ENCODE measurements at regions not wholly inside any gene's neighbourhood (a gene's known extent, or its start where the extent isn't known, plus 50 kb on each side); places are given as distances from the start of the nearest gene placed in this dataset.
"Not testable (repeated sequence)": the region's sequence is repeated elsewhere in the genome, so short reads cannot be mapped to it uniquely, and the experiment has no call there.

DNA sequence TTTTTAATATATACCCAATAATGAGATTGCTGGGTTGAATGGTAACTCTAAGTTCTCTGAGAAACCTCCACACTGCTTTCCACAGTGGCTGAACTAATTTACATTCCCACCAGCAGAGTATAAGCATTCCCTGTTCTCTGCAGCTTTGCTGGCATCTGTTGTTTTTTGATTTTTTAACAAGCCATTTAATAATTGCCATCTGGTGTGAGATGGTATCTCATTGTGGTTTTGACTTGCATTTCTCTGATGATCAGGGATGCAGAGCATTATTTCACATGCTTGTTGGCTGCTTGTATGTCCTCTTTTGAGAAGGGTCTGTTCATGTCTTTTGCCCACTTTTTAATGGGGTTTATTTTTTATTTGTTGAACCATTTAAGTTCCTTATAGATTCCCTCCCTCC, 75.0 kb upstream of the EPHB3 start:
- Mint-ChIP-seq H3K4me1 (no peaks in the 10 kb centered on the region), H3K27ac (no peak overlapping the region), H3K27me3 (peaks cover 26% of the 10 kb centered on the region), H3K4me3 (no peak overlapping the region), H3K36me3 (no peaks in the 10 kb centered on the region), H3K9me3 (no peaks in the 10 kb centered on the region)
- CTCF ChIA-PET, result no interaction called here
- no peak for DNase-seq

DNA sequence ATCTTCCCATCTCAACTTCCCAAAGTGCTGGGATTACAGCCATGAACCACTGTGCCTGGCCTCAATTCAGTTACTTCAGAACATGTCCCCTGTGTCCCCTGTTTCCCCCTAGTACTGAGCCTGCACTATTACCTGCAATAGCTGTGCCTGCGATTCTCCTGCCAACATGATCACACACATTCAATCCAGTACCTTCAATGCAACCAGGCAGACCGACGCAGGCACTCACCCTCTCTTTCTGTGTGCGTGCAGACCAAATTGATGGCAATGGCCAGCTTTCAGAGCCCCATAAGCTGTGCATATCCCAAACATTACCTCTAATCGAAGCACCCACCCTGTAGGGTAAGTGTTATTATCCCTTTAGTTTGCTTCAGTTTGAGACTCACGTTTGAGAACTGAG, 73.0 kb upstream of the EPHB3 start:
- Mint-ChIP-seq H3K27ac (no peak overlapping the region), H3K27me3 (peaks cover 39% of the 10 kb centered on the region)
- CTCF ChIA-PET, result interaction anchor here (1.3 kb wide), 1 partner anchor 25 kb away, joined by 4 read pairs; no protein-coding TSS in a partner anchor

DNA sequence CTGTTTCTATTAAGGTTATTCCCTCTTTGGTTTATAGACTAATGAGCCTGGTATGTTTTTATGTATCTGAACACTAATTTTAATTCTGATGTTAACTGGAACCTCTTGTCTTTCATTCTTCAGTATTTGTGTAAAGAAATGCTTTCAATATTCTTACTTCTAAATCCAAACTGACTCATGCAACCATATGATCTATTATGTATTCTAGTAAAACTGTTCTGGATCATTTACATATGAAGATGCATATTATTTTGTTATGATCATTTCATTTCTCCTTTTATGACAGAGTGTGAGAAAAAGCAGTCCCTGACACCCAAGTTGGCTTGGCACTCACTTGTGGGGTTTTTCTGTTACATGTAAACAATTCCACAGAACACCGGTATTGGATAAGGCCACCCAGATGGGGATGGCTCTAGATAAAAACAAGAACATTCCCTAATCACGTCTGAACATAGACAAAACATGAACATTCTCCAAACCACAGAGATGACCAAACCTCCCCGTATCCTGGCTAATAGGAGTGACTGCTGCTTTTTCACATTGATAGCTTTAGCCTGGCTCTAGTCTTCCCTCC, 72.2 kb upstream of the EPHB3 start:
- no peak overlapping the region for H3K4me3 Mint-ChIP-seq
- no peaks in the 10 kb centered on the region for H3K9me3 Mint-ChIP-seq
- no peaks in the 10 kb centered on the region for H3K36me3 Mint-ChIP-seq
- no peak for DNase-seq
- H3K4me1 Mint-ChIP-seq, result peaks cover 4% of the 10 kb centered on the region
- no peak overlapping the region for H3K27ac Mint-ChIP-seq
- CTCF ChIA-PET, result no interaction called here
- peaks cover 46% of the 10 kb centered on the region for H3K27me3 Mint-ChIP-seq

More for the DNA sequence above, 73.0 kb upstream of the EPHB3 start:
- Mint-ChIP-seq H3K36me3 (no peaks in the 10 kb centered on the region), H3K4me1 (peaks cover 4% of the 10 kb centered on the region), H3K9me3 (no peaks in the 10 kb centered on the region), H3K4me3 (no peak overlapping the region)
- no peak for DNase-seq

- peaks cover 47% of the 10 kb centered on the region for H3K27me3 Mint-ChIP-seq
- CTCF ChIA-PET, result interaction anchor here (0.5 kb wide), 1 partner anchor 121 kb away, joined by 4 read pairs; no protein-coding TSS in a partner anchor
Observed at GRCh38 chr3:184491011-184491576, 70.5 kb upstream of the EPHB3 start.

DNA sequence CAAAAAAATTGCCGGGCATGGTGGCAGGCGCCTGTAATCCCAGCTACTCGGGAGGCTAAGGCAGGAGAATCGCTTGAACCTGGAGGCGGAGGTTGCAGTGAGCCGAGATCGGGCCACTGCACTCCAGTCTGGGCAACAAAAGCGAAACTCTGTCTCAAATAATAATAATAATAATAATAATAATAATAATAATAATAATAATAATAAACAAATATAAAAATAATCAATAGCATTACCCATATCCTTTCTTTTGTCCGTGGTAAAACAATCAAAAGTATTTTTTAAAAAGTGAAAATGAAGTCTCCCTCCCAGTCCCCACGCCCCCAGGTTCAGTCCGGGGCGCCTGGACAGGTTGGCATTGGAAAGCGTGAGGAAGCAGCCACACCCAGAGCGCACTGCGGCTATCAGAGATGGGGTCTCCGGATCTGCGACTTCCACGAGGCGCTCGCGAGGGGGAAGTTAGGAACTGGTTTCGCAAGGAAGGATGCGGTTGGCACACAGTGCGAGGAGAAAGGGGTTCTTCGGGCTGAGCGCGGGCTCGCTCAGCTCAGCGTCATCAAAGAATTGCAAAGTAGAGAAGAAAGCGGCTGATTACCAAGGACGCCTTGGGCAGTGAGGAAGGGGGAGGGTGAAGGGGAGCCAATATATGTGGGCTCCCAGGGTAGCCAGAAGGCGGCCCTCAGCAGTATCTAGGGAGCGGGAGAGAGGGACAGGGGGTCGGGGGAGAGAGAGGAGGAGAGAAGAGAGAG, 69.5 kb upstream of the EPHB3 start:
- CTCF ChIA-PET, result interaction anchor here (0.5 kb wide), 1 partner anchor 122 kb away, joined by 4 read pairs; no protein-coding TSS in a partner anchor
- Mint-ChIP-seq H3K27me3 (peaks cover 47% of the 10 kb centered on the region), H3K27ac (peak overlapping the region; percentile 11), H3K36me3 (no peaks in the 10 kb centered on the region), H3K9me3 (no peaks in the 10 kb centered on the region), H3K4me3 (peak overlapping the region; percentile 10), H3K4me1 (peaks cover 4% of the 10 kb centered on the region)
- no peak for DNase-seq

More at GRCh38 chr3:184491011-184491576, 70.5 kb upstream of the EPHB3 start:
- Mint-ChIP-seq H3K9me3 (no peaks in the 10 kb centered on the region), H3K27ac (no peak overlapping the region), H3K36me3 (no peaks in the 10 kb centered on the region), H3K4me1 (peaks cover 4% of the 10 kb centered on the region), H3K4me3 (no peak overlapping the region)
- DNase-seq, result no peak

DNA sequence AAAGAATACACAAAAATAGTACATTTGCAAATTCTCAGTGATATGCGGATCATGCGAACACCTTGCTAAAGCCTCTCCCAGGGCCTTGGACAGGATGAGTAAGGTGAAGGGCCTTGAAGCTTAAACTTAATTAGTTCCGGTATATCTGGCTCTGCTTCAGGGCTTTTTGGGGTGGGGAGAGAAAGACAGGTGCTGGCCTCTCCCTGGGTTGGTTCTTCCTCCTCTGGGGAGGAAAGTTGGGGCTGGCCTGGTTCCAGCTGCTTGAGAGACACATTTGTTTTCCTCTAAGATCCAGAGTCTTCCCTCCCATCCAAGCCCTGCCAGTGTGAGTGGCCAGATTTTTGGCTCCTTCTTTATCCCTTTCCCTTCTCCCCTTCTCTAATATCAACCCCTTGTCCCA, 64.7 kb upstream of the EPHB3 start:
- CTCF ChIA-PET, result no interaction called here
- no peaks in the 10 kb centered on the region for H3K36me3 Mint-ChIP-seq
- no peak for DNase-seq
- no peak overlapping the region for H3K27ac Mint-ChIP-seq
- peaks cover 44% of the 10 kb centered on the region for H3K27me3 Mint-ChIP-seq
- H3K4me1 Mint-ChIP-seq, result peaks cover 4% of the 10 kb centered on the region
- H3K4me3 Mint-ChIP-seq, result no peak overlapping the region
- H3K9me3 Mint-ChIP-seq, result no peaks in the 10 kb centered on the region

DNA sequence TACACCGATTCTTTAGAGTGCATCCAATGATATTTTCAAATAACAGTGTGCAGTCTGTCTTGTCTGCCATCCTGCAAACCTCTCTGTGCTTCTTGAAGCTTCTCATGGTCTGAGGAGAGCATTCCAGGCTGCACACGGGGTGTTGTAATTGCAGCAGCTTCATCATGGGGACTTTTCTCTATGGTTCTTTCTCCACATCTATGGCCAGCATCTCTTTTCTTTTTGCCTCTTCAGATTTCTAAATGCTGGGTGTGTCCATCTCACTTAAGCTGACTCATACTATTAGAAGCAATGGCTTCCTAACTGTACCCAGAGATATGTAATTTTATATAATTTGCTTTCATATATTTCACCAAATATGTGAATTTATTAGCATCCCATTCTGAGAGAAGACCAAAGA, 63.8 kb upstream of the EPHB3 start:
- no peak for DNase-seq
- H3K27me3 Mint-ChIP-seq, result peaks cover 42% of the 10 kb centered on the region
- peaks cover 3% of the 10 kb centered on the region for H3K9me3 Mint-ChIP-seq
- H3K4me3 Mint-ChIP-seq, result no peak overlapping the region
- no peaks in the 10 kb centered on the region for H3K36me3 Mint-ChIP-seq
- CTCF ChIA-PET, result interaction anchor here (0.6 kb wide), 1 partner anchor 1435 kb away, joined by 4 read pairs; no protein-coding TSS in a partner anchor
- no peaks in the 10 kb centered on the region for H3K4me1 Mint-ChIP-seq
- H3K27ac Mint-ChIP-seq, result no peak overlapping the region

- peaks cover 31% of the 10 kb centered on the region for H3K27me3 Mint-ChIP-seq
- H3K4me3 Mint-ChIP-seq, result no peak overlapping the region
- CTCF ChIA-PET, result interaction anchor here (0.6 kb wide), 1 partner anchor 15 kb away, joined by 3 read pairs; no protein-coding TSS in a partner anchor
Observed at GRCh38 chr3:184498986-184499606, 62.5 kb upstream of the EPHB3 start.

GRCh38 chr3:184500344-184500923, 61.2 kb upstream of the EPHB3 start:
- no peak for DNase-seq
- no peak overlapping the region for H3K27ac Mint-ChIP-seq
- H3K9me3 Mint-ChIP-seq, result peaks cover 3% of the 10 kb centered on the region
- H3K27me3 Mint-ChIP-seq, result peaks cover 37% of the 10 kb centered on the region
- H3K4me3 Mint-ChIP-seq, result no peak overlapping the region
- no peaks in the 10 kb centered on the region for H3K36me3 Mint-ChIP-seq
- CTCF ChIA-PET, result no interaction called here
- H3K4me1 Mint-ChIP-seq, result no peaks in the 10 kb centered on the region

More at GRCh38 chr3:184498986-184499606, 62.5 kb upstream of the EPHB3 start:
- no peak overlapping the region for H3K27ac Mint-ChIP-seq
- H3K4me1 Mint-ChIP-seq, result no peaks in the 10 kb centered on the region
- H3K36me3 Mint-ChIP-seq, result no peaks in the 10 kb centered on the region
- H3K9me3 Mint-ChIP-seq, result peaks cover 3% of the 10 kb centered on the region
- DNase-seq, result no peak

DNA sequence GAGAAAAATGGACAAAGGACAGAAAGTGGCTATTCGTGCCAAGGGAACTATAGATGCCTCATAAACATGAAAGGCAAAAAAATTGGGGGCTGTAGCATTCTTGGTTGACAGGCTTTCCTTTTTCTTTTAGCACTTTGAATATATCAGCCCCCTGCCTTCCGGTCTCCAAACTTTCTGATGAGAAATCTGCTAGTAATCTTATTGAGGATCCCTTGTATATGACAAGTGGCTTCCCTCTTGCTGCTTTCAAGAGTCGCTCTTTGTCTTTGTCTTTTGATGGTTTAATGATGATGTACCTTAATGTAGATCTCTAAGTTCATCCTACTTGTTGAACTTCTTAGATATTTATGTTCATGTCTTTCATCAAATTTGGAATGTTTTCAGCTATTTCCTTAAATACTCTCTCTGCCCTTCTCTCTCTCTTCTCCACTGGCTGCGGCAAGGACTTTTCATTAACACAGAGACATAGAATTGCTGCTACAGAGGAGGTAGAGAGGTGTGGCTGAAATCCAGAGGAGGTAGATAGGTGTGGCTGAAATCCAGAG, 59.4 kb upstream of the EPHB3 start:
- Mint-ChIP-seq H3K36me3 (no peaks in the 10 kb centered on the region), H3K27ac (no peak overlapping the region), H3K9me3 (peaks cover 3% of the 10 kb centered on the region), H3K4me3 (no peak overlapping the region), H3K4me1 (no peaks in the 10 kb centered on the region), H3K27me3 (peaks cover 40% of the 10 kb centered on the region)
- no peak for DNase-seq
- CTCF ChIA-PET, result no interaction called here

GRCh38 chr3:184502841-184503240, 58.7 kb upstream of the EPHB3 start:
- not testable (repeated sequence) for H3K4me3 Mint-ChIP-seq, H3K9me3 Mint-ChIP-seq, H3K36me3 Mint-ChIP-seq, H3K4me1 Mint-ChIP-seq, H3K27ac Mint-ChIP-seq, DNase-seq
- CTCF ChIA-PET, result interaction anchor here (1.1 kb wide), 1 partner anchor 35 kb away, joined by 4 read pairs; no protein-coding TSS in a partner anchor
- H3K27me3 Mint-ChIP-seq, result peaks cover 45% of the 10 kb centered on the region

- H3K27me3 Mint-ChIP-seq, result peaks cover 47% of the 10 kb centered on the region
- DNase-seq, result no peak
- CTCF ChIA-PET, result interaction anchor here (0.7 to 1.1 kb wide), 2 partner anchors 36 to 86 kb away, joined by 3 to 4 read pairs; no protein-coding TSS in a partner anchor
- no peak overlapping the region for H3K4me3 Mint-ChIP-seq
- no peaks in the 10 kb centered on the region for H3K4me1 Mint-ChIP-seq
- H3K27ac Mint-ChIP-seq, result no peak overlapping the region
- no peaks in the 10 kb centered on the region for H3K36me3 Mint-ChIP-seq
- H3K9me3 Mint-ChIP-seq, result peaks cover 3% of the 10 kb centered on the region
Observed at GRCh38 chr3:184503647-184504046, 57.9 kb upstream of the EPHB3 start.

GRCh38 chr3:184505076-184505878, 56.3 kb upstream of the EPHB3 start:
- CTCF ChIA-PET, result interaction anchor here (0.6 to 1.7 kb wide), 3 partner anchors 9 to 35 kb away, joined by 3 to 5 read pairs (median 3); no protein-coding TSS in a partner anchor
- peaks cover 44% of the 10 kb centered on the region for H3K27me3 Mint-ChIP-seq
- DNase-seq, result no peak

More at GRCh38 chr3:184505076-184505878, 56.3 kb upstream of the EPHB3 start:
- H3K9me3 Mint-ChIP-seq, result peaks cover 3% of the 10 kb centered on the region
- H3K27ac Mint-ChIP-seq, result no peak overlapping the region
- no peaks in the 10 kb centered on the region for H3K4me1 Mint-ChIP-seq
- H3K36me3 Mint-ChIP-seq, result no peaks in the 10 kb centered on the region
- no peak overlapping the region for H3K4me3 Mint-ChIP-seq
